Fibroblast of peridontal ligament (primary cell): ENCODE measurements at regions not wholly inside any gene's neighbourhood (a gene's known extent, or its start where the extent isn't known, plus 50 kb on each side); places are given as distances from the start of the nearest gene placed in this dataset.
"Not testable (repeated sequence)": the region's sequence is repeated elsewhere in the genome, so short reads cannot be mapped to it uniquely, and the experiment has no call there.

Experiments
- DNase-seq: peaks from one replicate; pipeline ENCODE4 v3.0.0-alpha.2; 2010; ENCODE audit errors: extremely low read depth

DNA sequence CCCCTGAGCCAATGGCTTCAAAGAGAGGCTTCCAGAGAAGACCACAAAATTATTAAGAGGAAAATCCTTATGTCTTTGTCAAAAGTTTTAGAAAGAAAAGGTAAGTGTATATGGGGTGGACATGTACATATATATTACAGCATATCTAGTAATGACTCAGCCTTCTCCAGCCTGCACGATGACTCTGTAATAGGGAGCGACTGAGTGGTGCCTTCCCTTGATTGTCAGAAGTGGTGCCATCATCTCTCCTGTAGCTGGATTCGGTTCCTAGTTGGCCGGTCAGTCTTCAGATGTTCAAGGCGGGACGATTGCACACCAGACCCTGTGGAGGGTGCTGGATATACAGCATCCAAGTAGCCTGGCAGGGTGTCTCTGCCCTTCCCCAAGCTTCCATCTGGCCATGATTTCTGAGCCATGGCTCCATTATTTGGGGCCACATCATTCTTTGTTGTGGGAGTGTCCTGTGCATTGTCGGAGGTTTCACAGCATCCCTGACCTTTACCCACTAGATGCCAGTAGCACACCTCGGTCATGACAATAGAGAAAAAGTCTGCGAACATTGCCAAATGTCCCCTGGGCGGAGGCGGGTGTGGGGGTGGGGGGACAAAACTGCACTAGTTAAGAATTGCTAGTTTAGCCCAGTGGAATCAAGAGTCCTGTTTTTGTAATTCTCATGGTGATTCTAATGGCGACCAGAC, 206.2 kb upstream of the KAZN start:
- DNase-seq, result no peak

DNA sequence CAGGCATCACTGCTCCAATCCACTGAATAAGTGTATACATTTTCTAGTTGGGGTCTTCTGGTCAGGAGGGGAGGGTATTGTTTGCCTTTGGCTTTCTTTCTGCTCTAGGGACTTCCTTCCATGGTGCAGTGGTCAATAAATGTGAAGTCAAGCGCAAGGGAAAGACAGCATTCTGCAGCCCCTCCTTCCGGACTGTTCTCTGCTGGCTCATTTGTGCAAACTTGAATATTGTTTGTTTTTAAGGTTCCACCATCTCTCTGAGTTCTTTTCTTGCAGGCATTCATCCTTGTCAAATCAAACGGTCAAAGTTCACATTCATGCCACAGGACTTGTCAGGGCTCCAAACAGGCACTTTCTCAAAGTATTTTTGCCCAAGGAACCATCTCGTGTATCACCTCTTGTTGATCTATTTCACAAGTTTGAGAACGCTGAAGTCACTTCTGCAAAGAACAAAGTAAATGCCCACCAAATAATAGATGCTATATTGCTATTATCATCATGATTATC, 205.6 kb upstream of the KAZN start:
- no peak for DNase-seq

DNA sequence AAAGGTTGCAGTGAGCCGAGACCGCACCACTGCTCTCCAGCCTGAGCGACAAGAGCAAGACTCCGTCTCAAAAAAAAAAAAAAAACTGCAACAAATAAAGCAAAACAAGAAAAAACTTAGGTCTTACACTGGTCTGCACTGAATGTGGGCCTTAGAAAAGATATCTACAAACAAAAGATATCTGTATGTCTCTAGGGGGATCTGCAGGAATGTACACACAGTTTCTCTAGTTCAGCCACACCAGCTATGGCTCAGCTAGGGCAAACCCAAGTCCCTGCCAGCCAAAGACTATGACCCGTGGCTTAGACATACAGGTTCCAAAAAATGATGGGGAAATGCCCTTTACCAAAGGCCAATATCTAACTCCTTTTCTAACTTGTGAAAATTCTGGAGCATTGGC, 202.4 kb upstream of the KAZN start:
- no peak for DNase-seq

- no peak for DNase-seq
Observed at GRCh38 chr1:14403961-14404645, 194.4 kb upstream of the KAZN start.

DNA sequence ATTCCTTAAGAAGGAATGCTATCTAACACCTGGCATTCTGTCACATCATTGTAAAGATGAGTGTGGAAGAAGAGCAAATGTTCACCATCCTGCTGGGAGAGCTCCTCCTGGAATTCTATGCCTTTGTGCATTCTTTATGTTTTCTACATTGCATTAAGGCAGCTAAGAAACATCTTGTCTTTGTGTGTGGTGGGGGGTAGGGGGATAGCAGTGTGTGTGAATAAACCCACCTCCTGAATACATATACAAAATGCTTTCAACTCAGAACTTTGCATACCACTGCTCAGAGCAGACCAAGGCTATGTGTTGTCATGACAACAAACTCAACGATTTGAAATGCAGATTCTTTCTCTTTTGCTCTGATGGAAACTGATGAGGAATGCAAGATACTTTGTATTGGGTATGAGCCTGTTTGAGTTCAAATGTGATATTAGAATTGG, 193.6 kb upstream of the KAZN start:
- no peak for DNase-seq

DNA sequence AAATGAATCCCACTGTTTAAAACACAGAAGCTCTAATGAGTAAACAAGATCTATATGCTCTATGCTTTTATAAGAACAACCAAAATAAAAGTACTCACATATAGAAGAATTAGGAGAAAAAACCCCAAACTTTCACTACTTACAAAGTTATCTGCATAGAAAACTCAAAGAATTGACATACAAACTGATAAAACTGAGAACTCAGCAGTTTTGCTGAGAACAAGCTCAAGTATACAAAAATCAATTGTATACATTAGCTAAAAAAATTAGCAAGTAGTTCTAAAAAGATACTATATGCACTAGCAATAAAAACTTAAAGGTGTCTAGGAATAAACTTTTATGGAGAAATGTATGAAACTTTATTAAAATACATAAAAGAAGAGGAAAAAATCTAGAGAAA, 186.2 kb upstream of the KAZN start:
- no peak for DNase-seq

GRCh38 chr1:14413819-14414490, 184.5 kb upstream of the KAZN start:
- peak; percentile 56 for DNase-seq

- no peak for DNase-seq
Observed at GRCh38 chr1:14415396-14415795, 183.1 kb upstream of the KAZN start.

GRCh38 chr1:14419778-14420218, 178.7 kb upstream of the KAZN start:
- not testable (repeated sequence) for DNase-seq

- no peak for DNase-seq
Observed at GRCh38 chr1:14420686-14421085, 177.8 kb upstream of the KAZN start.

GRCh38 chr1:14421295-14421976, 177.0 kb upstream of the KAZN start:
- no peak for DNase-seq

DNA sequence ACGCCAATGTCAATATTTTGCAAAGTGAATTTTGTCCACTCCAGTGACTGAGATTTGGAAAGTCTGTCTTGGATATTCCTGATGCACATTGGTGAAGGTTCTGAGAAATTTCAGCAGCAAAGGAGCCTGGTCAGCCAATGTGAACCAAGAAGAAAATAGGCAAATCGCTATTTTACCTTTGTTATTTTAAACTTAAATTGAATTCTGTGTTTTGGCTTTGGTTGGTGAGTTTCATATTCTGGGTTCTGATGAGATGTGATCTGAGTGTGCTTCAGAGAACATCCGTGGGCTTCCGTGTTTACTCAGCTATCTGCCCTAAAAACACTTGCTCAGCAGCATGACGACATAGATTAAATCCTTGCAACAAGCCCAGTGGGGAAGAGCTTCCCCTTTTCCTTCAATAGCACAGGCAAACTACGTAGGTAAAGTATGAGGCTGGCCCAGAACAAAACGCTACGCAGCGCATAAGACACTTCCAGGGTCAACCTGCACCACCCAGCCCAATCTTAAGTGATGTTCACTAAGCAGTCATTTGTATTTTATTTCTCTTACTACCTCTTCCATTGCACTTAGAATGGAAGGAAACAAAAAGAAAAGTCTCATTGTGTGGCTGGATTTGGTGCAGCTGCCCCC, 176.4 kb upstream of the KAZN start:
- DNase-seq, result no peak

DNA sequence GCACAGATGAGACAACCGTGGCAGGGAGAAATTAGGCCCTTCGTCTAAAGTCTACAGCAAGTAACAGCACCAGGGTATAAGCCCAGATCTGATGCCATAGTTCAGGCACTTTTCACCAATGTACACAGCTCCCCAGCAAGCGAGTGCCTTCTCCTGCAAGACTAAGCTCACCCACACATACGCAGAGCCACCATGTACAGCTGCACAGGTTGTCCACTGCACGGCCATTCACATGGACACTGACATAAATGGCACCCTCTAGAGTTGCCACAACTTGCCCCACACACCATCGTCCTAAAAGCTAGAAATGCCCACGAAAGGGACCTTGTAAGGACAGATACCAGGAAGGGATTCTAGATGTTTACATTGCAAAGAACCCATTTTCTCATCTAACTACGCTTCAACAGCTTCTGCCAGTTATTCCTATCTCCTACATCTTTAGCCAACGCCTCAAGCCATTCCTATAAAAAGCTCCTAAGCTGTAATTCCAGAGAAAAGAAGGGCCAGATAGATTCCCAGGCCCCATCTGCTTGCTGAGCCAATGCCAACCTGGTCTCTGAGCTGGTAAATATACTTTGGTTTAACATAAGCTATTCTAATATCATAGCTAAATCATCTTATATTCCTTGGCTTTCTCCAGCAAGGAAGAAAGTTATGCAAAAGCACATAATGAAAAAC, 174.0 kb upstream of the KAZN start:
- DNase-seq, result no peak

DNA sequence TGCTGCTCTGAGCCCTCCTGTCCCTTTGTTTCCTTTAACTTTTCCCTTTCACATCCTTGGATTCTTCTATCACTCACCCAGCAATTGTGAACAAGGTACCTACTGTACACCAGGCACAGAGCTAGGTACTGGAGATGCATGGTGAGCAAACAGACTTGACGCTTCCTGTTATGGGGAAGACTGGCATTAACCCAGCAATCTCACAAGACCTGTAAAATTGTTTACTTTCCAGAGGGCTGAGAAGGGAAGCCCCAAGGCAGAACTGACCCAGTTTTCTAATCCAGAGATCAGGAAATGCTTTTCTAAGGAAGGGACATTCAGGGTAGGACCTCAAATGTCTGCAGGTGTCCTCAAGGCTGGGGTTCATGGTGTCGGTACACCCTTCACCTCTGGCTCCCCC, 171.6 kb upstream of the KAZN start:
- no peak for DNase-seq

- no peak for DNase-seq
Observed at GRCh38 chr1:14429577-14429976, 168.9 kb upstream of the KAZN start.

- DNase-seq, result not testable (repeated sequence)
Observed at GRCh38 chr1:14432728-14433127, 165.8 kb upstream of the KAZN start.

- no peak for DNase-seq
Observed at GRCh38 chr1:14435368-14436023, 163.0 kb upstream of the KAZN start.

DNA sequence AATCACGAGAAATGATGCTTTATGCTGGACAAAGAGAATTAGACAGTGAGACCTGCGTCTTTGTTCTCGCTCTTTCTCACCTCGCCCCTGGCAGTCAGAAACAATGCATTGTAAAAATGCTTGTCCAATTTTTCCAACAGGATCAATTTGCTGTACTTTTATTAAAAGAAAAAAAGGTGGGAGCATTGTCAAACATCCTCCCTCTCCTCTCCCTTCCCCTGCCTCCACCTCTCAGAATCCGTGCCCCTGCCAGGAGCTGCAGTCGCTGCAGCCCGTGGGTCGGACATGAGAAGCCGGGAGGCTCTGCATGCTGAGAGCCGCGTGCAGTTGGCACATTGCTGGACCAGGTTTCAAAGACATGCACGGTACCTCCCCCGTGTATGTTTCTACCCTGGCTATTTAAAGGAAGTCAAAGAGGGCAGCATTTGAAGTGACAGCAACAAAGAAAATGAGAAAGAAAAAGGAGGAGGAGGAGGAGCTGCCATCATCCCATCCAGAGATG, 161.0 kb upstream of the KAZN start:
- DNase-seq, result no peak

- DNase-seq, result no peak
Observed at GRCh38 chr1:14438127-14438769, 160.2 kb upstream of the KAZN start.

GRCh38 chr1:14439015-14439414, 159.5 kb upstream of the KAZN start:
- no peak for DNase-seq
